HUES48 (cell line): ENCODE measurements at regions not wholly inside any gene's neighbourhood (a gene's known extent, or its start where the extent isn't known, plus 50 kb on each side); places are given as distances from the start of the nearest gene placed in this dataset.

Experiments used
- H3K27ac ChIP-seq: one replicate; pipeline ENCODE4 v1.7.0; 2013; ENCODE audit warnings: low read depth, low read length, inconsistent platforms
- H3K27me3 ChIP-seq: 2 replicates; pipeline ENCODE4 v1.6.1; 2013; ENCODE audit warnings: mild to moderate bottlenecking, low read length; ENCODE audit not compliant: control insufficient read depth, insufficient read depth
- H3K36me3 ChIP-seq: 2 replicates; pipeline ENCODE4 v1.6.1; 2013; ENCODE audit warnings: low read length; ENCODE audit not compliant: control insufficient read depth, insufficient read depth
- H3K4me1 ChIP-seq: 2 replicates; pipeline ENCODE4 v1.6.1; 2013; ENCODE audit warnings: mild to moderate bottlenecking, low read length; ENCODE audit not compliant: control insufficient read depth, insufficient read depth
- H3K4me3 ChIP-seq: 2 replicates; pipeline ENCODE4 v1.5.1; 2013; ENCODE audit warnings: mild to moderate bottlenecking, low read depth, low read length
- H3K9ac ChIP-seq: 2 replicates; pipeline ENCODE4 v1.6.1; 2013; ENCODE audit warnings: mild to moderate bottlenecking, low read depth, low read length, moderate library complexity
- H3K9me3 ChIP-seq: 2 replicates; pipeline ENCODE4 v1.6.1; 2013; ENCODE audit warnings: low read length; ENCODE audit not compliant: control insufficient read depth, insufficient read depth

GRCh38 chr1:57976216-57976615, 552.4 kb upstream of the DAB1 start:
- Histone ChIP-seq H3K9me3 (no peaks in the 10 kb centered on the region), H3K27me3 (no peaks in the 10 kb centered on the region), H3K27ac (no peak overlapping the region), H3K4me3 (no peak overlapping the region), H3K36me3 (no peaks in the 10 kb centered on the region), H3K9ac (no peak overlapping the region), H3K4me1 (no peaks in the 10 kb centered on the region)

GRCh38 chr1:57968321-57968720, 544.5 kb upstream of the DAB1 start:
- Histone ChIP-seq H3K27ac (no peak overlapping the region), H3K9me3 (no peaks in the 10 kb centered on the region), H3K27me3 (no peaks in the 10 kb centered on the region), H3K9ac (no peak overlapping the region), H3K36me3 (no peaks in the 10 kb centered on the region), H3K4me3 (no peak overlapping the region), H3K4me1 (peaks cover 23% of the 10 kb centered on the region)

DNA sequence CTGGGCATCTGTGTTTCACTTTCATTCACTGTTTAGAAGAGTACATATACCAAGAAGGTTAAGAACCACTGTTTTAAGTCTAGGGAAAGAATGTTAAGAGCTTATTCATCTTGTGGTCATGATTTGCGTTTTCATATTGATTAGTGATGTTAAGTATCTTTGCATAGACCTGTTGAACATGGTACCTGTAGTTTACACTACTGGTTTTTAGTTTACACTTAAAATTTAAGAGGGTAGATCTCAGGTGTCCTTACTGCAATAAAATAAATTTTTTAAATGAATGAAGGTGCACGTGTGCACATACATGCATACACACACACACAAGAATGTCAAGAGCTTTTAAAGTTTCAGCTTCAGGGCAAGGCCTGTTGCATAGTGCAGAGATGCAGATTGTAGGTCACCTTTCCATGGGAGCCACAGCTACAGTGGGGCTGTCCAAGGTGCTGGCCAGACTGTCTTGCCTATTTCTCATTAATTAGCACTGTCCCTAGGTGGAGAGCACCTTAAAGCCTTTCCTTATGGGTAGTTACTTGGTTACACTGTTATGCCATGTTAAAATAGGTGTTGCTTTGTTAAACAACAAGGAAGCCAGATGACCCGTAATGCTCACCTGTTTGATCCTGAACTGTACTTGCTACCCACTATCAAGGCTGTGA, 543.0 kb upstream of the DAB1 start:
- Histone ChIP-seq H3K4me3 (no peak overlapping the region), H3K27ac (no peak overlapping the region), H3K9me3 (no peaks in the 10 kb centered on the region), H3K9ac (no peak overlapping the region), H3K36me3 (no peaks in the 10 kb centered on the region), H3K27me3 (no peaks in the 10 kb centered on the region), H3K4me1 (peaks cover 23% of the 10 kb centered on the region)

- H3K4me1 ChIP-seq: peaks cover 23% of the 10 kb centered on the region
- no peaks in the 10 kb centered on the region for H3K27me3 ChIP-seq
- H3K36me3 ChIP-seq: no peaks in the 10 kb centered on the region
- no peaks in the 10 kb centered on the region for H3K9me3 ChIP-seq
- no peak overlapping the region for H3K4me3 ChIP-seq
- H3K9ac ChIP-seq: no peak overlapping the region
- no peak overlapping the region for H3K27ac ChIP-seq
Measured at GRCh38 chr1:57966340-57966739, 542.5 kb upstream of the DAB1 start.

- Histone ChIP-seq H3K4me3 (no peak overlapping the region), H3K4me1 (peaks cover 13% of the 10 kb centered on the region), H3K27me3 (no peaks in the 10 kb centered on the region), H3K9ac (no peak overlapping the region), H3K27ac (no peak overlapping the region), H3K9me3 (no peaks in the 10 kb centered on the region), H3K36me3 (no peaks in the 10 kb centered on the region)
Measured at GRCh38 chr1:57963581-57963980, 539.7 kb upstream of the DAB1 start.

- Histone ChIP-seq H3K36me3 (no peaks in the 10 kb centered on the region), H3K4me1 (peaks cover 7% of the 10 kb centered on the region), H3K9ac (no peak overlapping the region), H3K27me3 (no peaks in the 10 kb centered on the region), H3K4me3 (no peak overlapping the region), H3K27ac (no peak overlapping the region), H3K9me3 (no peaks in the 10 kb centered on the region)
Measured at GRCh38 chr1:57959531-57960241, 535.8 kb upstream of the DAB1 start.

DNA sequence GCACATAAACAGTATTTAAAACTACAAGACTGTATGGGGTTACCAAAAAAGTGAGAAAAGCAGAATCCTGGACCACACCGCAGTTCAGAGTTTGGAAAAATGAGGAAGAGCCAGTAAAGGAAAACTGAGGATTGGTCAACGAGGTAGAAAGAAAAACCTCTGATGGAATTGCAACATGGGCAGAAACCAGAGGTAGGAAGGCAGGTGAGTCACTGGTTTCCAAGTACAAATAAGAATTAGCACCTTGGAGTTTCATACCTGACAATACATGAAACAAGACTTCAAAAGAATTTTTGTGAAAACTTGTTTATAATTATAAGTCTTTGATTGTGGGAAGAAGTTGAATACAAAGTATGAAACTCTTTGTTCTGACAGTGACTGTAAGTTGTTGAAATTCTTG, 533.7 kb upstream of the DAB1 start:
- Histone ChIP-seq H3K9me3 (no peaks in the 10 kb centered on the region), H3K4me1 (0 out of 2 replicates have a peak, but pooled peaks cover 3% of the 10 kb centered on the region), H3K9ac (no peak overlapping the region), H3K27me3 (no peaks in the 10 kb centered on the region), H3K4me3 (no peak overlapping the region), H3K36me3 (no peaks in the 10 kb centered on the region), H3K27ac (no peak overlapping the region)

DNA sequence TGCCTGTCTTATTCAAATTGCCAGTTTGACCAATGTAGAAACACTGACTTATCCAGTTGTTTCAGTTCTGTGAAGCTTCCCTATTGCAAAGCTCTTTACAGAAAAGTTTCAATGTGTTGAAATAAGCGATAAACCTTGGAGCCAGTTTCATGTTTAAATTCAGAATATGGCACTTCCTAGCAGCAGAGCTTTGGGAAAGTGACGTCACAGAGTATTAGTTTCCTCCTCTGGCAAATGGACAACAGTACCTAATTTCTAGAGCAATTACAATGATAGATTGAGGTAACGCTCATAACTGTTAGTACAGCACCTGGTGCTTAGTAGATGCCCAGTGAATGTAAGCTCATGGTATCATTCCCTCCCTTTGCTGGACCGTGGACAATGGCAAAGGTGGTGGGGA, 527.5 kb upstream of the DAB1 start:
- Histone ChIP-seq H3K36me3 (no peaks in the 10 kb centered on the region), H3K27ac (no peak overlapping the region), H3K4me3 (no peak overlapping the region), H3K4me1 (0 out of 2 replicates have a peak, but pooled peaks cover under 1% of the 10 kb centered on the region), H3K9ac (no peak overlapping the region), H3K27me3 (no peaks in the 10 kb centered on the region), H3K9me3 (no peaks in the 10 kb centered on the region)

GRCh38 chr1:57949168-57949567, 525.3 kb upstream of the DAB1 start:
- Histone ChIP-seq H3K4me3 (no peak overlapping the region), H3K4me1 (no peaks in the 10 kb centered on the region), H3K9ac (no peak overlapping the region), H3K36me3 (no peaks in the 10 kb centered on the region), H3K9me3 (no peaks in the 10 kb centered on the region), H3K27ac (no peak overlapping the region), H3K27me3 (no peaks in the 10 kb centered on the region)

GRCh38 chr1:57947471-57947870, 523.6 kb upstream of the DAB1 start:
- H3K27me3 ChIP-seq: no peaks in the 10 kb centered on the region
- no peak overlapping the region for H3K9ac ChIP-seq
- no peaks in the 10 kb centered on the region for H3K36me3 ChIP-seq
- H3K27ac ChIP-seq: no peak overlapping the region
- no peak overlapping the region for H3K4me3 ChIP-seq
- no peaks in the 10 kb centered on the region for H3K4me1 ChIP-seq
- no peaks in the 10 kb centered on the region for H3K9me3 ChIP-seq

GRCh38 chr1:57945045-57945444, 521.2 kb upstream of the DAB1 start:
- no peaks in the 10 kb centered on the region for H3K27me3 ChIP-seq
- H3K4me1 ChIP-seq: no peaks in the 10 kb centered on the region
- H3K9me3 ChIP-seq: no peaks in the 10 kb centered on the region
- no peak overlapping the region for H3K9ac ChIP-seq
- no peak overlapping the region for H3K27ac ChIP-seq
- no peaks in the 10 kb centered on the region for H3K36me3 ChIP-seq
- H3K4me3 ChIP-seq: no peak overlapping the region
